GM12878 (cell line): ENCODE measurements at regions not wholly inside any gene's neighbourhood (a gene's known extent, or its start where the extent isn't known, plus 50 kb on each side); places are given as distances from the start of the nearest gene placed in this dataset.
A peak's percentile ranks its signal among the peaks of the same experiment; 100 is the strongest.

Source experiments
- ATAC-seq: fragments of 200-7000 bp; cut with Tn5 transposase; 3 replicates; pipeline ENCODE4 v1.9.1; 2020; ENCODE audit warnings: mild to moderate bottlenecking, moderate library complexity
- BruUV-seq: library from RNA; stranded (reverse); fragments of 400-500 nt; replicated peaks from 2 replicates; lab custom pipeline; 2021; lab: Mats Ljungman, UMichigan
- CTCF ChIA-PET: fragments of 300-600 bp; sonication (Branson Sonifier 250); formaldehyde crosslinking; extraction: SDS; loops from one replicate; lab custom pipeline; 2021; ENCODE audit warnings: inconsistent platforms; lab: Yijun Ruan, JAX
- POLR2A ChIA-PET: fragments of 350-600 bp; formaldehyde crosslinking; extraction: SDS; loops from one replicate; lab custom pipeline; 2021; ENCODE audit warnings: inconsistent platforms; lab: Charles Lee
- RAD21 ChIA-PET: fragments of 300-600 bp; sonication (Branson Sonifier 250); formaldehyde crosslinking; loops from one replicate; lab custom pipeline; 2023; ENCODE audit warnings: antibody characterized with exemption; ENCODE audit not compliant: unreplicated experiment; lab: Charles Lee
- SMC1A ChIA-PET: fragments of 300-600 bp; sonication (Branson Sonifier 250); formaldehyde crosslinking; loops from one replicate; lab custom pipeline; 2023; ENCODE audit not compliant: unreplicated experiment, uncharacterized antibody; lab: Charles Lee
- DNase-seq: peaks from one replicate; pipeline ENCODE4 v3.0.0-alpha.2; 2011; ENCODE audit warnings: low read depth, low spot score
- FAIRE-seq: peaks from 3 replicates; lab custom pipeline; 2011; peaks lifted over from hg19 to GRCh38; lab: Jason Lieb, UNC
- H2AFZ ChIP-seq: 2 replicates; pipeline ENCODE4 v1.6.0; 2011; ENCODE audit warnings: low read depth, low read length, control low read depth; ENCODE audit not compliant: control insufficient read depth
- H3K27ac ChIP-seq: 2 replicates; pipeline ENCODE4 v1.5.1; 2011; ENCODE audit warnings: control low read depth; ENCODE audit not compliant: control insufficient read depth, insufficient read depth
- H3K27me3 ChIP-seq, 2 experiments: replicated peaks in 1 of 2; 2 replicates each; pipeline versions ENCODE4 v1.6.0 to v1.6.1; 2011; ENCODE audit warnings: low read length in 1 of 2; ENCODE audit not compliant: control insufficient read depth in 2 of 2, insufficient read depth in 2 of 2
- H3K36me3 ChIP-seq, 2 experiments: 2 replicates each; pipeline ENCODE4 v1.5.1; 2011; ENCODE audit warnings: low read length in 1 of 2; ENCODE audit not compliant: control insufficient read depth in 2 of 2, insufficient read depth in 2 of 2
- H3K4me1 ChIP-seq: 2 replicates; pipeline ENCODE4 v1.6.1; 2011; ENCODE audit warnings: mild to moderate bottlenecking, low read length, moderate library complexity, mixed read lengths; ENCODE audit not compliant: control insufficient read depth, insufficient read depth
- H3K4me2 ChIP-seq: 2 replicates; pipeline ENCODE4 v1.6.0; 2011; ENCODE audit warnings: control low read depth; ENCODE audit not compliant: control insufficient read depth, insufficient read depth
- H3K4me3 ChIP-seq: fragments of 200-600 bp; sonication (generic); 2 replicates; pipeline ENCODE4 v1.5.1; 2016
- H3K79me2 ChIP-seq: 2 replicates; pipeline ENCODE4 v1.6.0; 2011; ENCODE audit warnings: low read length; ENCODE audit not compliant: control insufficient read depth, insufficient read depth
- H3K9ac ChIP-seq: 2 replicates; pipeline ENCODE4 v1.8.0; 2011; ENCODE audit warnings: low read length, control low read depth, mixed read lengths; ENCODE audit not compliant: control insufficient read depth, insufficient read depth
- H3K9me3 ChIP-seq: replicated peaks from 3 replicates; pipeline ENCODE4 v1.5.1; 2011; ENCODE audit warnings: mild to moderate bottlenecking, low read length; ENCODE audit not compliant: control insufficient read depth, insufficient read depth
- H4K20me1 ChIP-seq: 2 replicates; pipeline ENCODE4 v1.6.0; 2011; ENCODE audit not compliant: control insufficient read depth, insufficient read depth
- BCLAF1 ChIP-seq: fragments of 450-650 bp; IDR thresholded peaks from 2 replicates; pipeline ENCODE4 v1.6.1; 2017; ENCODE audit warnings: antibody characterized with exemption, mild to moderate bottlenecking, moderate library complexity
- BHLHE40 ChIP-seq, 2 experiments: fragments of 450-650 bp in 1 of 2; IDR thresholded peaks; 2 replicates each; pipeline ENCODE4 v1.6.1; 2011 to 2017; ENCODE audit warnings: low read depth in 2 of 2, borderline replicate concordance in 1 of 2, improper control_type of control experiment in 1 of 2, low read length in 1 of 2, mild to moderate bottlenecking in 1 of 2
- BMI1 ChIP-seq: fragments of 450-650 bp; IDR thresholded peaks from 2 replicates; pipeline ENCODE4 v1.6.1; 2016; ENCODE audit warnings: mild to moderate bottlenecking, moderate library complexity, borderline replicate concordance
- CHD2 ChIP-seq: IDR thresholded peaks from 2 replicates; pipeline ENCODE4 v1.6.1; 2011; ENCODE audit warnings: low read depth, low read length, improper control_type of control experiment, borderline replicate concordance
- CUX1 ChIP-seq: IDR thresholded peaks from 2 replicates; pipeline ENCODE4 v1.6.1; 2012; ENCODE audit warnings: improper control_type of control experiment, low read depth, low read length; ENCODE audit not compliant: insufficient replicate concordance
- FOS ChIP-seq: IDR thresholded peaks from 3 replicates; pipeline ENCODE4 v1.6.1; 2011; ENCODE audit warnings: borderline replicate concordance; ENCODE audit not compliant: insufficient read length; ENCODE audit errors: extremely low read depth
- GATAD2B ChIP-seq: fragments of 450-650 bp; conservative IDR thresholded peaks from 2 replicates; pipeline ENCODE4 v1.6.1; 2017; ENCODE audit warnings: low read depth, mild to moderate bottlenecking, moderate library complexity
- IKZF1 ChIP-seq: fragments of 450-650 bp; conservative IDR thresholded peaks from 2 replicates; pipeline ENCODE4 v1.6.1; 2017; ENCODE audit warnings: antibody characterized with exemption, mild to moderate bottlenecking
- IRF3 ChIP-seq: fragments of 450-650 bp; IDR thresholded peaks from 2 replicates; pipeline ENCODE4 v1.6.1; 2014; ENCODE audit warnings: mild to moderate bottlenecking
- MEF2A ChIP-seq: IDR thresholded peaks from 2 replicates; pipeline ENCODE4 v1.6.1; 2011; ENCODE audit warnings: low read depth, mild to moderate bottlenecking, low read length, moderate library complexity; ENCODE audit not compliant: insufficient read depth
- SMARCA5 ChIP-seq: fragments of 450-650 bp; IDR thresholded peaks from 2 replicates; pipeline ENCODE4 v1.6.1; 2017; ENCODE audit warnings: mild to moderate bottlenecking
- SMC3 ChIP-seq: IDR thresholded peaks from 2 replicates; pipeline ENCODE4 v1.6.1; 2011; ENCODE audit warnings: low read length, improper control_type of control experiment, borderline replicate concordance
- YY1 ChIP-seq: IDR thresholded peaks from 2 replicates; pipeline ENCODE4 v1.6.1; 2011; ENCODE audit warnings: low read depth, mild to moderate bottlenecking, low read length
- WGBS: methylation state at CpG from one replicate; pipeline ENCODE4 v1.1.6; 2016; ENCODE audit warnings: low lambda C conversion rate; ENCODE audit not compliant: insufficient replicate concordance, insufficient coverage; ENCODE audit errors: missing lambda C conversion rate; 5-methylcytosine and 5-hydroxymethylcytosine counted together
- in situ Hi-C: fragments of 300-500 bp; cut with MboI; formaldehyde crosslinking; loops from 9 replicates; pipeline ENCODE4 v1.14.3; 2018; ENCODE audit warnings: mixed read lengths
- intact Hi-C: fragments of 100-400 bp; cut with micrococcal nuclease; formaldehyde crosslinking; loops from one replicate; pipeline ENCODE4 v1.14.2; 2022; ENCODE audit not compliant: unreplicated experiment

GRCh38 chr2:147352264-147353071 is 492.4 kb upstream of the ACVR2A start:
- Histone ChIP-seq H3K9ac (no peak overlapping the region), H3K4me1 (no peaks in the 10 kb centered on the region), H2AFZ (no peak overlapping the region), H3K79me2 (no peaks in the 10 kb centered on the region), H3K27ac (no peak overlapping the region), H4K20me1 (no peaks in the 10 kb centered on the region), H3K9me3 (no peaks in the 10 kb centered on the region), H3K4me2 (no peak overlapping the region), H3K27me3 (no peaks in the 10 kb centered on the region), H3K4me3 (no peak overlapping the region), H3K36me3 (no peaks in the 10 kb centered on the region)
- BruUV-seq, result no TSS peak
- ATAC-seq (peak; percentile 86), DNase-seq (no peak), FAIRE-seq (no peak)
- WGBS, result 43% methylated on average over 8 of the region's 8 CpGs
- POLR2A ChIA-PET, result no interaction called here
- RAD21 ChIA-PET, result no interaction called here
- SMC1A ChIA-PET, result interaction anchor here (1.1 to 1.6 kb wide), 3 partner anchors 12 to 56 kb away, joined by 3 to 5 read pairs (median 4); no protein-coding TSS in a partner anchor
- CTCF ChIA-PET, result interaction anchor here (0.8 to 1.3 kb wide), 3 partner anchors 20 to 421 kb away, joined by 3 to 4 read pairs (median 3); no protein-coding TSS in a partner anchor
- intact Hi-C loops, result no loop called here
- in situ Hi-C loops, result no loop called here
- no peak for TF ChIP-seq FOS
- no peak for TF ChIP-seq MEF2A
- TF ChIP-seq BHLHE40 (IDR thresholded peaks at IDR 0.05; ENCODE audit: borderline replicate concordance in 1 of 2, low read depth in 2 of 2, low read length in 1 of 2), result no peak
- no peak for TF ChIP-seq SMC3
- no peak for TF ChIP-seq BMI1
- no peak for TF ChIP-seq YY1
- TF ChIP-seq IKZF1, result no peak
- no peak for TF ChIP-seq SMARCA5
- TF ChIP-seq GATAD2B, result no peak
- no peak for TF ChIP-seq CHD2
- no peak for TF ChIP-seq BCLAF1
- TF ChIP-seq CUX1, result no peak
- no peak for TF ChIP-seq IRF3
